Vagina (tissue), 2 donors: ENCODE measurements at regions not wholly inside any gene's neighbourhood (a gene's known extent, or its start where the extent isn't known, plus 50 kb on each side); places are given as distances from the start of the nearest gene placed in this dataset.

ENCODE experiments used
- POLR2AphosphoS5 ChIP-seq, 2 donors: sonication (generic); formaldehyde crosslinking; IDR thresholded peaks; one replicate each; pipeline ENCODE4 v1.9.0; 2017; ENCODE audit warnings: antibody characterized with exemption in 2 of 2, mild to moderate bottlenecking in 2 of 2, low read depth in 1 of 2; ENCODE audit not compliant: insufficient read depth in 1 of 2
- TF ChIP-seq, protein P1 (sequence below), 3 experiments: fragments of 450-650 bp in 2 of 3; fragments of 200-600 bp in 1 of 3; sonication (generic) in 1 of 3; IDR thresholded peaks; one replicate each; pipeline ENCODE4 v1.5.1; 2017 to 2019; ENCODE audit warnings: antibody characterized with exemption in 3 of 3, mild to moderate bottlenecking in 2 of 3, moderate library complexity in 2 of 3

DNA sequence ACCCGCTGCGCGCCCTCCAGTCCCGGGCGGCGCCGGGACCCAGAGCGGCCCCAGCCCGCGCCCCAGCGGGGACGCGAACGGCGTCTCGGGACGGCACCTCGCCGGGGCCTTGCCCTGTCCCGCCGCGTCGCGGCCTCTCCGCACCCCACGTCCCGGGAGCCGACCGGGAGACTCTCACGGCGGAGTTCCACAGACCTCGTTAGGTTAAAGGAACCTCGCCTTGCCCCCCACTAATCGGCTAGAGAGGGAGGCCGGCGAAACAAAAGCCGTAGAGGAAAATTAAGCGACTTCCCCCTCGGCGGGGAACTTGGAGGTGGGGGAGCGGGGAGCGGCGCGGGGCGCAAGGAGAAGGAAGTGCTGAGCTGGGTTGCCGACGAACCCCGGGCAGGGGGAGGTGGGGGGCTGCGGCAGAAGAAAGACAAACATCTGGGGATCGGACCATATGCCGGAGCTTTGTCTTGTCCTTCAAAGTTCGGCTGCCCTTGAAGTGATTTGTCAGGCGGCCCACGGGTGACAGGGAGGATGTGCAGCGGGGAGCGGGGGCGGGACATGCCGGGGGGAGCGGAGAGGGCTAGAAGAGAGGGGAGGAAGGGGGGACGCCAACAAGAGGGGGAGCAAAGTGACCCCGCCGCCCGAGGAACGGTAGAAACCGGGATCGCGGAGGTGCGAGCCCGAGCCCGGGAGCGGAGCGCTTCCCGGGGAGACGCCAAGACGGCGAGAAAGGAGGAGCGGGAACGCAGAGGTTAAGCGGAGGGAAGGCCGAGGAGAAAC, 120.0 kb upstream of the RRP15 start:
- TF ChIP-seq POLR2AphosphoS5 (IDR thresholded peaks at IDR 0.05; ENCODE audit: insufficient read depth in 1 of 2, low read depth in 1 of 2) = no peak
- TF ChIP-seq, protein P1, sequence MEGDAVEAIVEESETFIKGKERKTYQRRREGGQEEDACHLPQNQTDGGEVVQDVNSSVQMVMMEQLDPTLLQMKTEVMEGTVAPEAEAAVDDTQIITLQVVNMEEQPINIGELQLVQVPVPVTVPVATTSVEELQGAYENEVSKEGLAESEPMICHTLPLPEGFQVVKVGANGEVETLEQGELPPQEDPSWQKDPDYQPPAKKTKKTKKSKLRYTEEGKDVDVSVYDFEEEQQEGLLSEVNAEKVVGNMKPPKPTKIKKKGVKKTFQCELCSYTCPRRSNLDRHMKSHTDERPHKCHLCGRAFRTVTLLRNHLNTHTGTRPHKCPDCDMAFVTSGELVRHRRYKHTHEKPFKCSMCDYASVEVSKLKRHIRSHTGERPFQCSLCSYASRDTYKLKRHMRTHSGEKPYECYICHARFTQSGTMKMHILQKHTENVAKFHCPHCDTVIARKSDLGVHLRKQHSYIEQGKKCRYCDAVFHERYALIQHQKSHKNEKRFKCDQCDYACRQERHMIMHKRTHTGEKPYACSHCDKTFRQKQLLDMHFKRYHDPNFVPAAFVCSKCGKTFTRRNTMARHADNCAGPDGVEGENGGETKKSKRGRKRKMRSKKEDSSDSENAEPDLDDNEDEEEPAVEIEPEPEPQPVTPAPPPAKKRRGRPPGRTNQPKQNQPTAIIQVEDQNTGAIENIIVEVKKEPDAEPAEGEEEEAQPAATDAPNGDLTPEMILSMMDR (IDR thresholded peaks at IDR 0.05) = no peak
